ENCODE measurements at regions not wholly inside any gene's neighbourhood (a gene's known extent, or its start where the extent isn't known, plus 50 kb on each side); places are given as distances from the start of the nearest gene placed in this dataset.

- H3K36me3 Mint-ChIP-seq (ENCODE audit: insufficient read depth, unreplicated experiment), result no peaks in the 10 kb centered on the region
- no peak for TF ChIP-seq CTCF (IDR thresholded peaks at IDR 0.05; ENCODE audit: insufficient read depth in 1 of 2, low read depth in 1 of 2, low read length in 1 of 2, severe bottlenecking in 1 of 2, unreplicated experiment in 1 of 2)
- H3K27me3 Mint-ChIP-seq (ENCODE audit: insufficient read depth, unreplicated experiment), result no peaks in the 10 kb centered on the region
- Histone ChIP-seq H3K36me3 (ENCODE audit: control insufficient read depth, insufficient read depth, low read length) (no peaks in the 10 kb centered on the region), H3K4me1 (no peaks in the 10 kb centered on the region), H3K9me3 (no peaks in the 10 kb centered on the region), H3K4me3 (ENCODE audit: low read depth, low read length) (no peak overlapping the region), H3K27me3 (replicated peaks; ENCODE audit: control insufficient read depth, insufficient read depth, low read length) (no peaks in the 10 kb centered on the region)
- H3K27ac Mint-ChIP-seq (ENCODE audit: unreplicated experiment), result no peak overlapping the region
- ChIA-PET POLR2A (no interaction called here), CTCF (interaction anchor here (0.5 kb wide), 1 partner anchor 270 kb away, joined by 3 read pairs; no protein-coding TSS in a partner anchor)
- no peak for DNase-seq
- H3K4me3 Mint-ChIP-seq (ENCODE audit: unreplicated experiment), result no peak overlapping the region
- BruUV-seq (replicated peaks), result no TSS peak
- peaks cover 8% of the 10 kb centered on the region for H3K4me1 Mint-ChIP-seq (ENCODE audit: low read depth, unreplicated experiment)
- intact Hi-C loops (cut with micrococcal nuclease; ENCODE audit: unreplicated experiment), result no loop called here
- H3K9me3 Mint-ChIP-seq (ENCODE audit: unreplicated experiment), result no peaks in the 10 kb centered on the region
Measured at GRCh38 chr9:16252616-16253015, 617.9 kb downstream of the BNC2 start.

GRCh38 chr9:16254674-16255073 lies 615.8 kb downstream of the BNC2 start:
- no peak overlapping the region for H3K4me3 ChIP-seq (ENCODE audit: low read depth, low read length)
- no peak for DNase-seq
- ChIA-PET CTCF (no interaction called here), POLR2A (no interaction called here)
- H3K4me1 ChIP-seq, result no peaks in the 10 kb centered on the region
- H3K27me3 ChIP-seq (replicated peaks; ENCODE audit: control insufficient read depth, insufficient read depth, low read length), result no peaks in the 10 kb centered on the region
- H3K36me3 ChIP-seq (ENCODE audit: control insufficient read depth, insufficient read depth, low read length), result no peaks in the 10 kb centered on the region
- Mint-ChIP-seq H3K27ac (ENCODE audit: unreplicated experiment) (no peak overlapping the region), H3K36me3 (ENCODE audit: insufficient read depth, unreplicated experiment) (no peaks in the 10 kb centered on the region), H3K27me3 (ENCODE audit: insufficient read depth, unreplicated experiment) (no peaks in the 10 kb centered on the region), H3K4me3 (ENCODE audit: unreplicated experiment) (no peak overlapping the region), H3K9me3 (ENCODE audit: unreplicated experiment) (no peaks in the 10 kb centered on the region), H3K4me1 (ENCODE audit: low read depth, unreplicated experiment) (peaks cover 8% of the 10 kb centered on the region)
- no peak for TF ChIP-seq CTCF (IDR thresholded peaks at IDR 0.05; ENCODE audit: insufficient read depth in 1 of 2, low read depth in 1 of 2, low read length in 1 of 2, severe bottlenecking in 1 of 2, unreplicated experiment in 1 of 2)
- H3K9me3 ChIP-seq, result no peaks in the 10 kb centered on the region
- no TSS peak for BruUV-seq (replicated peaks)
- intact Hi-C loops (cut with micrococcal nuclease; ENCODE audit: unreplicated experiment), result no loop called here

GRCh38 chr9:16255217-16255616 lies 615.3 kb downstream of the BNC2 start:
- H3K9me3 Mint-ChIP-seq (ENCODE audit: unreplicated experiment), result no peaks in the 10 kb centered on the region
- no peak for DNase-seq
- no peaks in the 10 kb centered on the region for H3K4me1 ChIP-seq
- POLR2A ChIA-PET, result no interaction called here
- intact Hi-C loops (cut with micrococcal nuclease; ENCODE audit: unreplicated experiment), result no loop called here
- CTCF ChIA-PET, result no interaction called here
- no TSS peak for BruUV-seq (replicated peaks)
- H3K27me3 ChIP-seq (replicated peaks; ENCODE audit: control insufficient read depth, insufficient read depth, low read length), result no peaks in the 10 kb centered on the region
- H3K36me3 Mint-ChIP-seq (ENCODE audit: insufficient read depth, unreplicated experiment), result no peaks in the 10 kb centered on the region
- H3K36me3 ChIP-seq (ENCODE audit: control insufficient read depth, insufficient read depth, low read length), result no peaks in the 10 kb centered on the region
- no peak for TF ChIP-seq CTCF (IDR thresholded peaks at IDR 0.05; ENCODE audit: insufficient read depth in 1 of 2, low read depth in 1 of 2, low read length in 1 of 2, severe bottlenecking in 1 of 2, unreplicated experiment in 1 of 2)
- H3K27me3 Mint-ChIP-seq (ENCODE audit: insufficient read depth, unreplicated experiment), result no peaks in the 10 kb centered on the region
- H3K4me3 ChIP-seq (ENCODE audit: low read depth, low read length), result no peak overlapping the region
- no peak overlapping the region for H3K27ac Mint-ChIP-seq (ENCODE audit: unreplicated experiment)
- no peaks in the 10 kb centered on the region for H3K9me3 ChIP-seq
- no peak overlapping the region for H3K4me3 Mint-ChIP-seq (ENCODE audit: unreplicated experiment)
- H3K4me1 Mint-ChIP-seq (ENCODE audit: low read depth, unreplicated experiment), result peaks cover 8% of the 10 kb centered on the region

All from Caco-2 (cell line).